Osteocyte (in vitro differentiated cells): ENCODE measurements at regions not wholly inside any gene's neighbourhood (a gene's known extent, or its start where the extent isn't known, plus 50 kb on each side); places are given as distances from the start of the nearest gene placed in this dataset.

Source experiments
- DNase-seq: peaks from one replicate; pipeline ENCODE4 v3.0.0; 2021; ENCODE audit warnings: mixed read lengths; ENCODE audit not compliant: unreplicated experiment; ENCODE audit errors: extremely low spot score
- H3K27ac Mint-ChIP-seq: one replicate; pipeline ENCODE4 v1.8.0; 2021; ENCODE audit warnings: mild to moderate bottlenecking, mixed read lengths; ENCODE audit not compliant: unreplicated experiment
- H3K27me3 Mint-ChIP-seq: one replicate; pipeline ENCODE4 v1.8.0; 2021; ENCODE audit warnings: mixed read lengths; ENCODE audit not compliant: unreplicated experiment
- H3K36me3 Mint-ChIP-seq: one replicate; pipeline ENCODE4 v1.8.0; 2021; ENCODE audit warnings: mixed read lengths; ENCODE audit not compliant: unreplicated experiment
- H3K4me1 Mint-ChIP-seq: one replicate; pipeline ENCODE4 v1.8.0; 2021; ENCODE audit warnings: mixed read lengths; ENCODE audit not compliant: unreplicated experiment
- H3K4me3 Mint-ChIP-seq: one replicate; pipeline ENCODE4 v1.8.0; 2021; ENCODE audit warnings: mild to moderate bottlenecking, moderate library complexity, mixed read lengths; ENCODE audit not compliant: unreplicated experiment
- H3K9me3 Mint-ChIP-seq: one replicate; pipeline ENCODE4 v1.8.0; 2021; ENCODE audit warnings: mixed read lengths; ENCODE audit not compliant: unreplicated experiment
- TF ChIP-seq, protein P1 (sequence below): fragments of 200-600 bp; sonication (generic); IDR thresholded peaks from 2 replicates; pipeline ENCODE4 v1.5.0; 2021; ENCODE audit warnings: antibody characterized with exemption, mild to moderate bottlenecking, moderate library complexity

DNA sequence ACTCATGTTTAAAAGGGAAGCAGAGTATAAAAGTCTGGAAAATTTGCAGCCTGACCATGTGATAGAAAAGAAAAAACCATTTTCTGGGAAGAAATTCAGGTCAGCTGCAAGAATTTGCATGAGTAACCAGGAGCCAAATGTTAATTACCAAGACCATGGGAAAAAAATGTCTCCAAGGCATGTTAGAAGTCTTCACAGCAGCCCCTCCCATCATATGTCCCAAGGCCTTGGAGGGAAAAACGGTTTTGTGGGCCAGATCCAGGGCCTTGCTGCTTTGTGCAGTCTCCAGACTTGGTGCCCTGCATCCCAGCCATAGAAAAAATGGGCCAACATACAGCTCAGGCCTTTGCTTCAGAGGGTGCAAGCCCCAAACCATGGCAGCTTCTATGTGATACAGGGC is 1019.6 kb upstream of the SORCS1 start:
- Mint-ChIP-seq H3K4me1 (no peaks in the 10 kb centered on the region), H3K27me3 (no peaks in the 10 kb centered on the region), H3K4me3 (no peak overlapping the region), H3K9me3 (peaks cover 40% of the 10 kb centered on the region), H3K27ac (no peak overlapping the region), H3K36me3 (no peaks in the 10 kb centered on the region)
- DNase-seq: no peak
- TF ChIP-seq, protein P1, sequence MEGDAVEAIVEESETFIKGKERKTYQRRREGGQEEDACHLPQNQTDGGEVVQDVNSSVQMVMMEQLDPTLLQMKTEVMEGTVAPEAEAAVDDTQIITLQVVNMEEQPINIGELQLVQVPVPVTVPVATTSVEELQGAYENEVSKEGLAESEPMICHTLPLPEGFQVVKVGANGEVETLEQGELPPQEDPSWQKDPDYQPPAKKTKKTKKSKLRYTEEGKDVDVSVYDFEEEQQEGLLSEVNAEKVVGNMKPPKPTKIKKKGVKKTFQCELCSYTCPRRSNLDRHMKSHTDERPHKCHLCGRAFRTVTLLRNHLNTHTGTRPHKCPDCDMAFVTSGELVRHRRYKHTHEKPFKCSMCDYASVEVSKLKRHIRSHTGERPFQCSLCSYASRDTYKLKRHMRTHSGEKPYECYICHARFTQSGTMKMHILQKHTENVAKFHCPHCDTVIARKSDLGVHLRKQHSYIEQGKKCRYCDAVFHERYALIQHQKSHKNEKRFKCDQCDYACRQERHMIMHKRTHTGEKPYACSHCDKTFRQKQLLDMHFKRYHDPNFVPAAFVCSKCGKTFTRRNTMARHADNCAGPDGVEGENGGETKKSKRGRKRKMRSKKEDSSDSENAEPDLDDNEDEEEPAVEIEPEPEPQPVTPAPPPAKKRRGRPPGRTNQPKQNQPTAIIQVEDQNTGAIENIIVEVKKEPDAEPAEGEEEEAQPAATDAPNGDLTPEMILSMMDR: no peak

DNA sequence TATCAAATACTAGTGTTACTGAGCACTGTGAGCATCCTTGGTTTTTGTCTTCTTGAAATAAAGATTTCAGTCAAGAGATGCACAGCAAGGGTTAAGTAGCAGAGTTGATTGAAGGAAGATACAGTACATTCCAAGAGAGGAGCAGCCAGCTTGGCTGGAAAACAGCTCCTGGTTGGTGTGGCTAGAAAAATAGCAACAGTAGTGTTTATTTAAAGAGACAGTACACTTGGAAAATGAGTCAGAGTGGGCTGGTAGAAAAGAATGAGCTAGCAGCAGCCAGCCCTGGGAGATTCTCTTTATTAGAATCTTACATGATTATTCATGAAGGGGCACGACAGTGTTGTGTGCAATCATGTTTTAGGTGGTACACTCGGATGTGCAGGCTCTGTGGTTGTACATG is 1016.4 kb upstream of the SORCS1 start:
- no peaks in the 10 kb centered on the region for H3K4me1 Mint-ChIP-seq
- no peak overlapping the region for H3K4me3 Mint-ChIP-seq
- no peak for DNase-seq
- TF ChIP-seq, protein P1: no peak
- H3K27ac Mint-ChIP-seq: no peak overlapping the region
- peaks cover 23% of the 10 kb centered on the region for H3K9me3 Mint-ChIP-seq
- no peaks in the 10 kb centered on the region for H3K36me3 Mint-ChIP-seq
- no peaks in the 10 kb centered on the region for H3K27me3 Mint-ChIP-seq

DNA sequence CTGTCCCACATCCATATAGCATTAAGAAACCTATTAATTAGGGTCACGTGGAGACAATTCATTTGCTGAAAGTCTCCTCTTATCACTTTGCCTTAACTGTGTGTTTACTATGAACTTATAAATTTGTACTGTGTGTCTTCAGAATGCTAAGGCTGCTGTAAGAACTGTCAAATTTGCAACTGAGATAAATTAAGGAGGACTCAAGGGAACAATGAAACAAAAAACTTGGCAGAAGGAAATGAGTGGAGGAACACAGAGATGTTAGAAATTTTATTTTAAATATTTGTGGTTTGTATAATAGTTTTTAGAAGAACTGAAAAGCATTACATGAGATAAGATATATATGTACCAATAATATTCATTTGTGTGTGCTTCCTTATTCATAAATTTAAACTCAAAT is 1005.3 kb upstream of the SORCS1 start:
- Mint-ChIP-seq H3K4me3 (no peak overlapping the region), H3K27ac (no peak overlapping the region), H3K4me1 (no peaks in the 10 kb centered on the region), H3K27me3 (no peaks in the 10 kb centered on the region), H3K36me3 (no peaks in the 10 kb centered on the region), H3K9me3 (peaks cover under 1% of the 10 kb centered on the region)
- no peak for DNase-seq
- TF ChIP-seq, protein P1: no peak

DNA sequence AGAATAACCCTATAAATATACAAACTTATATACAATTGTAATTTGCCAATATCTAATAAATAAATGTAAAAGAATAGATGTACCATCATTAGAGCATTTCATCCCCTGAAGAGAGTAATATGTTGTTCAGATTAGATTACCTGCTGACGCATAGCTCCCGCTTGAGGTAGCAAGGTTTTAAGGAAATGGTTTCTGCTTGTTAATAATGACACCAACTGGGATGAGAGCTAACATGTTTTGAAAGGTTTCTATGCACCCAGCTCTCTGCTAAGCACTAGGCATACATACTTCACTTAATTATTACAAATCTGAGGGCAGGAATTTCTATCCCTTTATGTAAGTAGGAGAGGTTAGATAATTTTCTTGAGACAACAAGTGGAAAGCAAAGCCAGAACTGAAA is 1003.3 kb upstream of the SORCS1 start:
- no peak overlapping the region for H3K4me3 Mint-ChIP-seq
- no peak for DNase-seq
- no peaks in the 10 kb centered on the region for H3K27me3 Mint-ChIP-seq
- H3K36me3 Mint-ChIP-seq: no peaks in the 10 kb centered on the region
- H3K27ac Mint-ChIP-seq: no peak overlapping the region
- TF ChIP-seq, protein P1: no peak
- no peaks in the 10 kb centered on the region for H3K4me1 Mint-ChIP-seq
- no peaks in the 10 kb centered on the region for H3K9me3 Mint-ChIP-seq

DNA sequence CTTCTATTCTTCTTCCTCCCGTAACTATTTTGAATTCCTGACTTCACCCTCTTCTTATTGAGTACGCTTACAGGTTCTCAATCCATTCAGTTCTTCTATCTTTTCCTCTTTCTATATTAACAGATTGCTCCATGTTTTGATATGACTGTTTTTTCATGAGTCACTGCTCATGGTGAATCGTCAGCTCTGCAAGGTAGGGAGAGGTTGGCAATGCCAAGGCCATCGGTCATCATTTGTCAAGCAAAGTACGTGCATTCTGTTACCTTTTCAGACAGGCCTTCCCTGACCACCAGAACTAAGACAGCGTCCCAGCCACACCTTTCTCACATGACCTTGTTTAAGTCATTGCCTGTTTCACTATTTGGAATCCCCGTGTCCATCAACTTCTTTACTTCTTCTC is 1001.9 kb upstream of the SORCS1 start:
- Mint-ChIP-seq H3K27ac (no peak overlapping the region), H3K27me3 (no peaks in the 10 kb centered on the region), H3K36me3 (no peaks in the 10 kb centered on the region), H3K9me3 (peaks cover 4% of the 10 kb centered on the region), H3K4me1 (no peaks in the 10 kb centered on the region), H3K4me3 (no peak overlapping the region)
- TF ChIP-seq, protein P1: no peak
- no peak for DNase-seq
